Liver (tissue), 8 donors: ENCODE measurements at regions not wholly inside any gene's neighbourhood (a gene's known extent, or its start where the extent isn't known, plus 50 kb on each side); places are given as distances from the start of the nearest gene placed in this dataset.
A peak's percentile ranks its signal among the peaks of the same experiment; 100 is the strongest.

Experiments used
- DNase-seq: peaks from one replicate; pipeline ENCODE4 v3.0.0-alpha.2; 2017; ENCODE audit warnings: low spot score
- H3K27ac ChIP-seq, 2 donors: one replicate each; pipeline ENCODE4 v1.7.0; 2013; ENCODE audit warnings: inconsistent platforms in 2 of 2, low read length in 2 of 2, control low read depth in 1 of 2, low read depth in 1 of 2, mild to moderate bottlenecking in 1 of 2
- H3K27me3 ChIP-seq, 4 donors: one replicate each; pipeline versions ENCODE4 v1.6.1 to v1.7.0; 2013; ENCODE audit warnings: low read length in 3 of 4, inconsistent platforms in 1 of 4, mild to moderate bottlenecking in 1 of 4, moderate library complexity in 1 of 4; ENCODE audit not compliant: control insufficient read depth in 4 of 4, insufficient read depth in 4 of 4
- H3K36me3 ChIP-seq, 4 donors: one replicate each; pipeline versions ENCODE4 v1.6.1 to v1.7.0; 2013; ENCODE audit warnings: low read length in 3 of 4, mild to moderate bottlenecking in 3 of 4, low read depth in 1 of 4, moderate library complexity in 1 of 4; ENCODE audit not compliant: control insufficient read depth in 4 of 4, insufficient read depth in 3 of 4
- H3K4me1 ChIP-seq, 4 donors: one replicate each; pipeline versions ENCODE4 v1.6.1 to v1.7.0; 2013; ENCODE audit warnings: low read length in 3 of 4, mild to moderate bottlenecking in 3 of 4, moderate library complexity in 1 of 4; ENCODE audit not compliant: control insufficient read depth in 4 of 4, insufficient read depth in 4 of 4
- H3K4me3 ChIP-seq, 3 donors: one replicate each; pipeline versions ENCODE4 v1.6.1 to v1.7.0; 2013; ENCODE audit warnings: low read length in 3 of 3, control low read depth in 1 of 3, low read depth in 1 of 3, mild to moderate bottlenecking in 1 of 3
- H3K9ac ChIP-seq, 2 donors: one replicate each; pipeline ENCODE4 v1.7.0; 2013; ENCODE audit warnings: low read length in 2 of 2, mild to moderate bottlenecking in 2 of 2, moderate library complexity in 2 of 2, control low read depth in 1 of 2, low read depth in 1 of 2
- H3K9me3 ChIP-seq, 4 donors: one replicate each; pipeline versions ENCODE4 v1.6.1 to v1.7.0; 2013; ENCODE audit warnings: low read length in 3 of 4; ENCODE audit not compliant: control insufficient read depth in 4 of 4
- EGR1 ChIP-seq, 2 donors: IDR thresholded peaks; 2 replicates each; pipeline ENCODE4 v1.6.1; 2016 to 2018; ENCODE audit warnings: antibody characterized with exemption in 2 of 2, low read depth in 2 of 2
- FOXA1 ChIP-seq: IDR thresholded peaks from 2 replicates; pipeline ENCODE4 v1.6.1; 2016; ENCODE audit warnings: antibody characterized with exemption
- FOXA2 ChIP-seq: IDR thresholded peaks from 2 replicates; pipeline ENCODE4 v1.6.1; 2016; ENCODE audit warnings: antibody characterized with exemption
- GABPA ChIP-seq, 2 donors: IDR thresholded peaks in 1 of 2; conservative IDR thresholded peaks in 1 of 2; 2 replicates each; pipeline ENCODE4 v1.6.1; 2016; ENCODE audit warnings: antibody characterized with exemption in 2 of 2, mild to moderate bottlenecking in 1 of 2, moderate library complexity in 1 of 2
- HNF4A ChIP-seq, 2 donors: conservative IDR thresholded peaks; 2 replicates each; pipeline ENCODE4 v1.6.1; 2016; ENCODE audit warnings: antibody characterized with exemption in 2 of 2, mild to moderate bottlenecking in 2 of 2
- HNF4G ChIP-seq: IDR thresholded peaks from 2 replicates; pipeline ENCODE4 v1.6.1; 2016; ENCODE audit warnings: antibody characterized with exemption
- JUND ChIP-seq, 2 donors: IDR thresholded peaks; 2 replicates each; pipeline ENCODE4 v1.6.1; 2016; ENCODE audit warnings: antibody characterized with exemption in 2 of 2
- NR2F2 ChIP-seq: IDR thresholded peaks from 2 replicates; pipeline ENCODE4 v1.6.1; 2016; ENCODE audit warnings: antibody characterized with exemption
- RAD21 ChIP-seq, 2 donors: IDR thresholded peaks; 2 replicates each; pipeline ENCODE4 v1.6.1; 2016; ENCODE audit warnings: antibody characterized with exemption in 2 of 2, mild to moderate bottlenecking in 2 of 2
- RXRA ChIP-seq, 2 donors: IDR thresholded peaks; 2 replicates each; pipeline ENCODE4 v1.6.1; 2017 to 2018; ENCODE audit warnings: antibody characterized with exemption in 2 of 2, mild to moderate bottlenecking in 1 of 2
- SP1 ChIP-seq: IDR thresholded peaks from 2 replicates; pipeline ENCODE4 v1.6.1; 2018; ENCODE audit warnings: antibody characterized with exemption, mild to moderate bottlenecking
- TAF1 ChIP-seq: conservative IDR thresholded peaks from 2 replicates; pipeline ENCODE4 v1.6.1; 2016; ENCODE audit warnings: antibody characterized with exemption, mild to moderate bottlenecking
- YY1 ChIP-seq: IDR thresholded peaks from 2 replicates; pipeline ENCODE4 v1.6.1; 2016; ENCODE audit warnings: antibody characterized with exemption, mild to moderate bottlenecking
- WGBS: extraction: QIAGEN DNeasy Blood & Tissue Kit; methylation state at CpG from one replicate; pipeline ENCODE4 v1.1.7; 2013; 5-methylcytosine and 5-hydroxymethylcytosine counted together
- TF ChIP-seq, protein P1 (sequence below): IDR thresholded peaks from 2 replicates; pipeline ENCODE4 v1.6.1; 2016; ENCODE audit warnings: antibody characterized with exemption
- TF ChIP-seq, protein P2 (sequence below): fragments of 150-350 bp; IDR thresholded peaks from 2 replicates; pipeline ENCODE4 v1.5.1; 2017; ENCODE audit warnings: improper control_type of control experiment, low read depth, low read length; ENCODE audit not compliant: missing input control
- TF ChIP-seq, protein P3 (sequence below): IDR thresholded peaks from 2 replicates; pipeline ENCODE4 v1.6.1; 2016; ENCODE audit warnings: antibody characterized with exemption
- TF ChIP-seq, protein P4 (sequence below): IDR thresholded peaks from 2 replicates; pipeline ENCODE4 v1.6.1; 2016; ENCODE audit warnings: antibody characterized with exemption, mild to moderate bottlenecking
- donor health status: healthy.
- donor health status: healthy.
- donor health status: healthy.
- donor health status: healthy.
- donor health status: healthy.

DNA sequence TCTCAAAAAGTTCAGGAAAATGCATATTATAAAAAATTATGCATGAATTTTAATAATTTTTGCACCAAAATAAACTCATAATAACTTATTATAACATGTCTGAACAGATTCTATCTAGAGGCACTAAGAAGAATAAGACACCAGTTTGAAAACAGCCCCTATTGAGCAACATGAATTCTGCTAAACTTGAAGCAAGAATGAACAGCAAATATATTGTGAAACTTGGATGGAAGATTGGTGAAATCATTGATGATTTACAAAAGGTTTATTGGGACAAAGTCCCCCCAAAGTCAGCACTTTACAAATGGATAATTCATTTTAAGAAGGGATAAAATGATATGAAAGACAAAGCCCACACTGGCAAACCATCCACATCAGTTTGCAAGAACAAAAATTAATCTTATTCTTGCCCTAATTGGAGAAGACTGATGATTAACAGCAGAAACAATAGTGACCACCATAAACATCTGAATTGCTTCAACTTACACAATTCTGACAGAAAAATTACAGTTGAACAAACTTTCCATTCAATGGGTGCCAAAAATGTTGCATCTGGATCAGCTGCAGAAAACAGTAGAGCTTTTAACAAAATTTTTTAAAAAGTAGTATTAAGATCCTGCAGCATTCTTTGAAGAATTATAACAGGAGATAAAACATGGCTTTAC, 257.5 kb upstream of the FAT3 start:
- no peak overlapping the region for H3K27ac ChIP-seq
- H3K4me3 ChIP-seq, result no peak overlapping the region
- H3K36me3 ChIP-seq, result no peaks in the 10 kb centered on the region
- no peaks in the 10 kb centered on the region for H3K27me3 ChIP-seq
- H3K9ac ChIP-seq, result no peak overlapping the region
- DNase-seq, result no peak
- no peaks in the 10 kb centered on the region for H3K9me3 ChIP-seq
- TF ChIP-seq FOXA2 (no peak), EGR1 (IDR thresholded peaks at IDR 0.05; ENCODE audit: low read depth in 2 of 2) (peak in 1 of 2 donors; percentile 18), TAF1 (no peak), RXRA (IDR thresholded peaks at IDR 0.05) (peak; percentile 25 to 58), SP1 (peak; percentile 20), YY1 (peak; percentile 13), RAD21 (IDR thresholded peaks at IDR 0.05) (peak; percentile 29 to 35), FOXA1 (no peak), HNF4G (peak; percentile 41), NR2F2 (no peak), JUND (IDR thresholded peaks at IDR 0.05) (peak in 1 of 2 donors; percentile 45), HNF4A (conservative IDR thresholded peaks at IDR 0.05) (peak; percentile 74 to 77)
- TF ChIP-seq, protein P1, sequence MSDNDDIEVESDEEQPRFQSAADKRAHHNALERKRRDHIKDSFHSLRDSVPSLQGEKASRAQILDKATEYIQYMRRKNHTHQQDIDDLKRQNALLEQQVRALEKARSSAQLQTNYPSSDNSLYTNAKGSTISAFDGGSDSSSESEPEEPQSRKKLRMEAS, result no peak
- TF ChIP-seq, protein P2, sequence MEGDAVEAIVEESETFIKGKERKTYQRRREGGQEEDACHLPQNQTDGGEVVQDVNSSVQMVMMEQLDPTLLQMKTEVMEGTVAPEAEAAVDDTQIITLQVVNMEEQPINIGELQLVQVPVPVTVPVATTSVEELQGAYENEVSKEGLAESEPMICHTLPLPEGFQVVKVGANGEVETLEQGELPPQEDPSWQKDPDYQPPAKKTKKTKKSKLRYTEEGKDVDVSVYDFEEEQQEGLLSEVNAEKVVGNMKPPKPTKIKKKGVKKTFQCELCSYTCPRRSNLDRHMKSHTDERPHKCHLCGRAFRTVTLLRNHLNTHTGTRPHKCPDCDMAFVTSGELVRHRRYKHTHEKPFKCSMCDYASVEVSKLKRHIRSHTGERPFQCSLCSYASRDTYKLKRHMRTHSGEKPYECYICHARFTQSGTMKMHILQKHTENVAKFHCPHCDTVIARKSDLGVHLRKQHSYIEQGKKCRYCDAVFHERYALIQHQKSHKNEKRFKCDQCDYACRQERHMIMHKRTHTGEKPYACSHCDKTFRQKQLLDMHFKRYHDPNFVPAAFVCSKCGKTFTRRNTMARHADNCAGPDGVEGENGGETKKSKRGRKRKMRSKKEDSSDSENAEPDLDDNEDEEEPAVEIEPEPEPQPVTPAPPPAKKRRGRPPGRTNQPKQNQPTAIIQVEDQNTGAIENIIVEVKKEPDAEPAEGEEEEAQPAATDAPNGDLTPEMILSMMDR, result no peak
- TF ChIP-seq, protein P3, sequence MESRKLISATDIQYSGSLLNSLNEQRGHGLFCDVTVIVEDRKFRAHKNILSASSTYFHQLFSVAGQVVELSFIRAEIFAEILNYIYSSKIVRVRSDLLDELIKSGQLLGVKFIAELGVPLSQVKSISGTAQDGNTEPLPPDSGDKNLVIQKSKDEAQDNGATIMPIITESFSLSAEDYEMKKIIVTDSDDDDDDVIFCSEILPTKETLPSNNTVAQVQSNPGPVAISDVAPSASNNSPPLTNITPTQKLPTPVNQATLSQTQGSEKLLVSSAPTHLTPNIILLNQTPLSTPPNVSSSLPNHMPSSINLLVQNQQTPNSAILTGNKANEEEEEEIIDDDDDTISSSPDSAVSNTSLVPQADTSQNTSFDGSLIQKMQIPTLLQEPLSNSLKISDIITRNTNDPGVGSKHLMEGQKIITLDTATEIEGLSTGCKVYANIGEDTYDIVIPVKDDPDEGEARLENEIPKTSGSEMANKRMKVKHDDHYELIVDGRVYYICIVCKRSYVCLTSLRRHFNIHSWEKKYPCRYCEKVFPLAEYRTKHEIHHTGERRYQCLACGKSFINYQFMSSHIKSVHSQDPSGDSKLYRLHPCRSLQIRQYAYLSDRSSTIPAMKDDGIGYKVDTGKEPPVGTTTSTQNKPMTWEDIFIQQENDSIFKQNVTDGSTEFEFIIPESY, result peak; percentile 31
- TF ChIP-seq, protein P4, sequence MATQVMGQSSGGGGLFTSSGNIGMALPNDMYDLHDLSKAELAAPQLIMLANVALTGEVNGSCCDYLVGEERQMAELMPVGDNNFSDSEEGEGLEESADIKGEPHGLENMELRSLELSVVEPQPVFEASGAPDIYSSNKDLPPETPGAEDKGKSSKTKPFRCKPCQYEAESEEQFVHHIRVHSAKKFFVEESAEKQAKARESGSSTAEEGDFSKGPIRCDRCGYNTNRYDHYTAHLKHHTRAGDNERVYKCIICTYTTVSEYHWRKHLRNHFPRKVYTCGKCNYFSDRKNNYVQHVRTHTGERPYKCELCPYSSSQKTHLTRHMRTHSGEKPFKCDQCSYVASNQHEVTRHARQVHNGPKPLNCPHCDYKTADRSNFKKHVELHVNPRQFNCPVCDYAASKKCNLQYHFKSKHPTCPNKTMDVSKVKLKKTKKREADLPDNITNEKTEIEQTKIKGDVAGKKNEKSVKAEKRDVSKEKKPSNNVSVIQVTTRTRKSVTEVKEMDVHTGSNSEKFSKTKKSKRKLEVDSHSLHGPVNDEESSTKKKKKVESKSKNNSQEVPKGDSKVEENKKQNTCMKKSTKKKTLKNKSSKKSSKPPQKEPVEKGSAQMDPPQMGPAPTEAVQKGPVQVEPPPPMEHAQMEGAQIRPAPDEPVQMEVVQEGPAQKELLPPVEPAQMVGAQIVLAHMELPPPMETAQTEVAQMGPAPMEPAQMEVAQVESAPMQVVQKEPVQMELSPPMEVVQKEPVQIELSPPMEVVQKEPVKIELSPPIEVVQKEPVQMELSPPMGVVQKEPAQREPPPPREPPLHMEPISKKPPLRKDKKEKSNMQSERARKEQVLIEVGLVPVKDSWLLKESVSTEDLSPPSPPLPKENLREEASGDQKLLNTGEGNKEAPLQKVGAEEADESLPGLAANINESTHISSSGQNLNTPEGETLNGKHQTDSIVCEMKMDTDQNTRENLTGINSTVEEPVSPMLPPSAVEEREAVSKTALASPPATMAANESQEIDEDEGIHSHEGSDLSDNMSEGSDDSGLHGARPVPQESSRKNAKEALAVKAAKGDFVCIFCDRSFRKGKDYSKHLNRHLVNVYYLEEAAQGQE, result peak; percentile 50
- H3K4me1 ChIP-seq, result peaks cover 2 to 18% (median 15%) of the 10 kb centered on the region in 4 donors

DNA sequence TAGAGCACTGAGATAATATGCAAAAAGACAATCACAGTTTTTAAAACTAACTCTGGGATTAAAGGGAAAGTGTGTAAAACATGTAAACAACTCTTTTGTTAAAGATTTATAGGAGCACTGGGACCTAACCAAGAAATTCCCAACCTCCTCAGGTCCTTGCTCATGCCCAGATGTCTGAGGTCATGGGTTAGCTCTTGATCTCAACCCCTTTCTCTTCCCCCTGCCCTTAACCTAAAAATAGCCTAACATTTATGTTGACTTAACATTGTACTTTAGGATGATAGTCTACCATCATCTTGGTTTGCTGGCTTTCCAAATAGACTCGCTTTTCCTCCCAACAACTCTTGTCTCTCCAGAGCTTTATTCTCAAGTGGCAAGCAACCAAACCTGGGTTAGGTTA, 258.2 kb upstream of the FAT3 start:
- H3K9me3 ChIP-seq, result no peaks in the 10 kb centered on the region
- WGBS, result 43% methylated on average over 1 of the region's 1 CpG
- no peak overlapping the region for H3K9ac ChIP-seq
- no peaks in the 10 kb centered on the region for H3K36me3 ChIP-seq
- DNase-seq, result no peak
- no peaks in the 10 kb centered on the region for H3K27me3 ChIP-seq
- H3K4me3 ChIP-seq, result no peak overlapping the region
- no peak overlapping the region for H3K27ac ChIP-seq
- H3K4me1 ChIP-seq, result peaks cover 2 to 18% (median 15%) of the 10 kb centered on the region in 4 donors
- TF ChIP-seq GABPA (IDR thresholded peaks at IDR 0.05 in 1 of 2, conservative IDR thresholded peaks at IDR 0.05 in 1 of 2) (no peak), SP1 (no peak), EGR1 (IDR thresholded peaks at IDR 0.05; ENCODE audit: low read depth in 2 of 2) (no peak), RAD21 (IDR thresholded peaks at IDR 0.05) (no peak), JUND (IDR thresholded peaks at IDR 0.05) (no peak), YY1 (no peak)
- TF ChIP-seq, protein P1, result no peak
- TF ChIP-seq, protein P4, result no peak
- TF ChIP-seq, protein P2, result no peak
